ENCODE measurements at regions not wholly inside any gene's neighbourhood (a gene's known extent, or its start where the extent isn't known, plus 50 kb on each side); places are given as distances from the start of the nearest gene placed in this dataset.
A peak's percentile ranks its signal among the peaks of the same experiment; 100 is the strongest.
"Not testable (repeated sequence)": the region's sequence is repeated elsewhere in the genome, so short reads cannot be mapped to it uniquely, and the experiment has no call there.

DNA sequence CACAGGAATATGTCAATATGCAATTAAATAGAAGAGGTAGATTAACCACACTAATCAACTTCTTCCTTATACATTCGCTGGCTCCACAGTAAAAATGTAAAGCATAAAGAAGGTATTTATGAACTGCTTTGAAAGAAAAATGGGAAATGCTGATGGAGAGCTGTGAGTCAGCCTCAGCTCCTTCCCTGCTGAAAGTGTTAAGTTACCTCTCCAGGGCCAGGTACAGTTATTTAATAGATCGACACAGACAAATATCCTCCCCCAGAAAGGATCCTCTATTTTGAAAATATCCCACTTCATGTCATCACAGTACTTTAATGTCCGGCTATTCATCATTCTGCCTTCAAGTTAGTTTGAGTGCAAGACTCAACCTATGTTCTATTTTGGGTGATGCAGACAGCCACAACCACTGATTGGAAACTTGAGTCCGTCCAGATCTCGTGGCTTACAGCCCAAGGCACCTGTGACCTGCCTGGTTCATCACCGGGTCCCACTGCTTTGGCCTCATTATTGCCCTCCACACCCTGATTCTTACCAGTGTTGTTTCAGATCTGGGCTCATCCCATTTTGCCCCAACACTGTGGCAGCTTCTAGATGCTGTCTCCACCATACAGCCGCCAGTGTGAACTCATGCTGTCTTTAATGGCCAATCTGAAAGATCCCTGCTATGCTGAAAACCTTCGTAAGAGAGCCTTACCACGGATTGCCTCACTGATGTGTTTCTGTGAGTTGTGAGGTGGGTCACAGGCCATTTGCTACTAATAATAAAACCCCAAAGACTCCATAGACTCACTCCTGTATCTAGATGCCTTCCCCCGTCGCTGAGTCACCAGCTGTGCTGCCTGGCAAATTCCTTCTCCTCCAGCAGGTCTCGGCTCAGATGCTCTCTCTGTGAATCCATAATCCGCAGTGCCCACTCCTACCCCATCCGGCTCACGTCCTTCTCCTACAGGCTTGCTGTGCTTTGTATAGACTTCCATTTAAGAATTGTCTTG lies 56.2 kb upstream of the DDAH1 start:
- not testable (repeated sequence) for H3K4me3 ChIP-seq (ENCODE audit: low read depth, low read length)
- peak; percentile 25 for DNase-seq (ENCODE audit: low read depth)

- H3K4me3 ChIP-seq (ENCODE audit: low read depth, low read length); DNase-seq (ENCODE audit: low read depth): not testable (repeated sequence)
Measured at GRCh38 chr1:85522458-85522857, 57.5 kb upstream of the DDAH1 start.

- H3K4me3 ChIP-seq (ENCODE audit: low read depth, low read length); DNase-seq (ENCODE audit: low read depth): not testable (repeated sequence)
Measured at GRCh38 chr1:85523061-85523460, 57.5 kb upstream of the CCN1 start.

DNA sequence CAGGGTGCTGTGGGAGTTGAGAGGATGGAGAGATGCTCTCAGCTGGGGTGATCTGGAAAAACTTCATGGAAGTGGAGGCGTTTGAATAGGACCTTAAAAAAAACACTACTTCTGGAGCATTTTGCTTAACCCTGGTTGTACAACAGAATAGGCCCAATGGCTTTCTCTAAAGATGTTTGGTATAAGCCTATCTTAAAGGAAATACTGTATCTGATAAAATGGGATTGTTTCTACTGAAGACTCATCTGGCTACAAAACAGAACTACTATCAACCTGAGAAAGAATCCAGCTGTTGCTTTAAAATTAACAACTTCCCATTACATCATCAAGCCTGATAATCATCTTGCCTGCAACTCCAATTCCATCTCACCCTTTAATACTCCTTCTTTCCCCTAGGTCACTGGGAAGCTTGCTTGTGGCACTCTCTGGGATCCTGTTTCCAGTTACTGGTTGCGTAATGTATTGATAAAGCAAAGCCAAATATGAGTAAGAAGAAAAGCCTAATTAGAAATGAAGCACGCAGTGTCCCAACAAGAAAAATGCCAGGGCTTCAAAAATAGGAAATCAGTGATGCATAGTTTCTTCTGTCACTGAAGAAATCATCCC lies 56.2 kb upstream of the CCN1 start:
- not testable (repeated sequence) for DNase-seq (ENCODE audit: low read depth); H3K4me3 ChIP-seq (ENCODE audit: low read depth, low read length)

DNA sequence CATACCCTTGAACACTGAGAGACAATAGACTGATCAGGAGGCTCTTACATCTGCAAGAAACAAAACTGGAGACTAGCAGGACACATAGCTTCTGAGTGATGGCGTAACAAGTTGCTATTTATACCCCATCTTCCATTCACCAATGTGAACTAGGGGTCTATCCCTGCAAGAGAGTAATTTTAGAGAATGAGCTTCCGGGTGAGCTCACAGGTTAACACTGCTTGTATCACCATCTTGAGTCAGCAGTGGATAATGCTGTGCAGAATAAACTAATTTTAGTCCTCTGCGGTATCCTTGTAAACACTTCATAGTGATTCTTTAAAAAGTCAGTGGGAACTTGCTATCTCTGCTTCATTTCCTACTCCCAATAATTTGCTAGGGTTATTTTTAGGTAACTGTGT lies 55.0 kb upstream of the CCN1 start:
- not testable (repeated sequence) for DNase-seq (ENCODE audit: low read depth); H3K4me3 ChIP-seq (ENCODE audit: low read depth, low read length)

DNA sequence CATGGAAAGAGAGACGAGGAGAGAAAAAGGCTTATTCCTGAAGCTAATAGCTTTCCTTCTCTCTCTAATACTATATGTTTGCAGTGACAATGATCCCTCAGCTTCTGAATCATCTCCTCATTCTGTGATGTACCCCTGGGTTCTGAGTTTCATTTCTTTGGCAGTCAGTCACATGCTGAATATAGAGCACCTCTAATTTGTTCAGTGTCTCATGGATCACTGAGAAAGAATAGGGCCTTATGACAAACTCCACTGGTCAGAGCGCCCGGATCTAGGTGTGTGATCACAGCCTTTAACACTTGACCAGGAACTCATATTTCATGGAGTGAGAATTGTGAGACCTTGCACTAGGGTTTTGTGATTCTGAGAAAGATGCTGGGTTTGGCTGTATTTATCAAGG lies 54.3 kb upstream of the CCN1 start:
- not testable (repeated sequence) for H3K4me3 ChIP-seq (ENCODE audit: low read depth, low read length)

DNA sequence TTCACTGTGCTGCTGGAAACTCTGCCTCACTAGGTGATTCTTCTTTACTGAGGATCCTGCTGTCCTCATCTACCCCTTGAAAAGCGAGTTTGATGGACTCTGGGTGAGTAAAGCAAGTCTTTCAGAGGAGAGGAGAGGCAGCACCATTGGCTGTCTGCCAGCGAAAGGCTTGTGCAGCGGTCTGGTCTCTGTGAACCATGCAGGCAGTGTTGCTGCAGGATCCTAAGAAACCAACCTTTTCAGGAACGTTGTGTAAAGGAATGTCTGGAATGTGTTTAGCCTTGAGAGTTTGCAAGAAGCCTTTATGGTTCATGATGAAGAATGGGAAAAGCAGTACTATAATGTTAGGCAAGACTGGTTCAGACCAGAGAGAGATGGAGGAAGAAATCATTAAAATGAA lies 53.4 kb upstream of the CCN1 start:
- peak; percentile 86 for DNase-seq (ENCODE audit: low read depth)
- not testable (repeated sequence) for H3K4me3 ChIP-seq (ENCODE audit: low read depth, low read length)

More for the DNA sequence above, 54.3 kb upstream of the CCN1 start:
- peak; percentile 12 for DNase-seq (ENCODE audit: low read depth)
